HG02588 (cell line): ENCODE measurements at regions not wholly inside any gene's neighbourhood (a gene's known extent, or its start where the extent isn't known, plus 50 kb on each side); places are given as distances from the start of the nearest gene placed in this dataset.
"Not testable (repeated sequence)": the region's sequence is repeated elsewhere in the genome, so short reads cannot be mapped to it uniquely, and the experiment has no call there.

ENCODE experiments used
- ATAC-seq: cut with Tn5 transposase; IDR thresholded peaks from one replicate; pipeline ENCODE4 v1.9.1; 2021; ENCODE audit warnings: mild to moderate bottlenecking, moderate library complexity; ENCODE audit not compliant: unreplicated experiment

GRCh38 chr16:86738322-86738721 is 160.0 kb downstream of the FOXL1 start:
- not testable (repeated sequence) for ATAC-seq

GRCh38 chr16:86739178-86739577 is 160.8 kb downstream of the FOXL1 start:
- no peak for ATAC-seq

- ATAC-seq: no peak
Measured at GRCh38 chr16:86739808-86740207, 161.5 kb downstream of the FOXL1 start.

GRCh38 chr16:86740298-86740697 is 161.9 kb downstream of the FOXL1 start:
- ATAC-seq: no peak

- ATAC-seq: no peak
Measured at GRCh38 chr16:86740906-86741799, 162.8 kb downstream of the FOXL1 start.

- ATAC-seq: no peak
Measured at GRCh38 chr16:86747761-86748160, 169.4 kb downstream of the FOXL1 start.

GRCh38 chr16:86748652-86749051 is 170.3 kb downstream of the FOXL1 start:
- ATAC-seq: no peak

- ATAC-seq: no peak
Measured at GRCh38 chr16:86751076-86752030, 173.0 kb downstream of the FOXL1 start.

GRCh38 chr16:86752582-86753175 is 174.3 kb downstream of the FOXL1 start:
- no peak for ATAC-seq

GRCh38 chr16:86753399-86753798 is 175.1 kb downstream of the FOXL1 start:
- no peak for ATAC-seq

GRCh38 chr16:86755571-86756006 is 177.2 kb downstream of the FOXL1 start:
- ATAC-seq: no peak

- no peak for ATAC-seq
Measured at GRCh38 chr16:86756882-86757703, 178.7 kb downstream of the FOXL1 start.

- no peak for ATAC-seq
Measured at GRCh38 chr16:86757704-86758040, 179.3 kb downstream of the FOXL1 start.

GRCh38 chr16:86758932-86759331 is 180.6 kb downstream of the FOXL1 start:
- ATAC-seq: no peak

GRCh38 chr16:86761111-86762031 is 183.0 kb downstream of the FOXL1 start:
- ATAC-seq: no peak

GRCh38 chr16:86762095-86762494 is 183.7 kb downstream of the FOXL1 start:
- no peak for ATAC-seq

GRCh38 chr16:86763819-86764218 is 185.5 kb downstream of the FOXL1 start:
- ATAC-seq: no peak

GRCh38 chr16:86764551-86764950 is 186.2 kb downstream of the FOXL1 start:
- ATAC-seq: no peak

GRCh38 chr16:86765389-86766026 is 187.2 kb downstream of the FOXL1 start:
- no peak for ATAC-seq
